KG1 (cell line): ENCODE measurements at regions not wholly inside any gene's neighbourhood (a gene's known extent, or its start where the extent isn't known, plus 50 kb on each side); places are given as distances from the start of the nearest gene placed in this dataset.
"Not testable (repeated sequence)": the region's sequence is repeated elsewhere in the genome, so short reads cannot be mapped to it uniquely, and the experiment has no call there.

ENCODE experiments used
- DNase-seq: peaks from one replicate; lab custom pipeline; 2025; lab: John Stamatoyannopoulos, UW

DNA sequence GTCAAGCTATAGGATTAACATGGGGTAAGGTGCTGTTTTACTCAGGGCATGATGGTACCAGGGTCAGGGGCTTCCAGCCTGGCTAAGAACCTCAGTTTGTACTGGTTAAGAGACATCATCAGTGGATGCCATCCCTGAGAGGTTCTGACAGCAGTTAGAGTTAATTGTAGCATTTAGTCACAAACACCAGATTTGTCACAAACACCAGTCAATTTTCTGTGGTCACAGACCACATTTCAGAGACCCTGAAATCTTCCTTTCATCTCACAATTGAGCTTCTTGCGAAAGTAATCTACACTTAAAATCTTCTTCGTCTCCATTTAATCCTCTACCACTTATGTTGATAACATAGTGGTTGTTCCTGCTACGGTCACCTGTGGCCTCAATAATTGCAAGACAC is 143.0 kb upstream of the EGLN3 start:
- DNase-seq: no peak

DNA sequence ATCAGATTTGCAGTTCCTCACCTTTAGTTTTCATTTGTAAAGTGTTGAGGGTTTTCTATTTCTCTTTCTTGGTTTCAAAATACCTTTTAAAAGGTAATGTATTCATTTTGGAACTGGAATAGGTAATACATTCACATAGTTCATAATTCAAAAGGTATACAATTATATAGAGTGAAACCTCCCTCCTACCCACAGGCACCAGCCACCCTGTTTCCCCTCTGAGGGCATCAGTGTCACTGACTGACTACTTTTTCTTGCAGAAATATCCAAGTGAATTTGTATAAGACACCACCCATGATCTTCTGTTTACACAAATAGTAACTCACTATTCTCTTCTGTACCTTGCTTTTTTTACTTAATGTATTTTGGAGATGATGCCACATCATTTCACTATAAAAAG is 139.6 kb upstream of the EGLN3 start:
- no peak for DNase-seq

DNA sequence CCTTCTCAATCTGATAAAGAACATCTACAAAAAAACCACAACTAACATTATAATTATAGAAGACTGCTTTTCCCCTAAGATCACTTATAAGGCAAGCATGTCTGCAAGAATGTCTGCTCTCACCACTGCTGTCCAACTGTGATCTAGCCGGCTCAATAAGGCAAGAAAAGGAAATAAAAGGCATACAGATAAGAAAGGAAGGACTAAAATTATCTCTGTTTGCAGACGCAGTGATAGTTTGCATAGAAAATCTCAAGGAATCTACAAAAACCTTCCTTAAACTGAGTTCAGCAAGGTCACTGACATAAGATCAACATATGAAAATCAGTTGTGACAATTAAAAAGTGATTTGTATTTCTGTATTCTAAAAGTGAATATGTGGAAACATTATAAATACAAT is 138.0 kb upstream of the EGLN3 start:
- DNase-seq: no peak

DNA sequence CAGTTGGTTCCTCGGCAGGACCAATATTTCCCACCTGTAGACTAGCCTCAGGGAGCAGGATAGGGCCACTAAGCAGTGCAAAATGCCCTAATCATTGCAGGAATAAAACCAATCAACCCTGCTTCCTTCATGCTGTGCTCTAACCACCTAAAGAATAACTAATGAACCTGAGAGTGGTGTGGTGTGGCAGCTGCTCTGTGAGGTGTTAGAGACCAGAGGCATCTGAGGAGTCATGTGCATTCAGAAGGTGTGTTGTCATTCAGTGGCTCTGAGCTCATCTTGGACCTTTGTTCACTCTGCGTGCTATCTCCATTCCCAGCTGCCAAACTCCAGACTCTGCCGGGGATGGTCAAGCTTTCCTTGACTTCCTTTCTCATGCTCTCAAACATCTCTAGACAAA is 136.7 kb upstream of the EGLN3 start:
- no peak for DNase-seq

DNA sequence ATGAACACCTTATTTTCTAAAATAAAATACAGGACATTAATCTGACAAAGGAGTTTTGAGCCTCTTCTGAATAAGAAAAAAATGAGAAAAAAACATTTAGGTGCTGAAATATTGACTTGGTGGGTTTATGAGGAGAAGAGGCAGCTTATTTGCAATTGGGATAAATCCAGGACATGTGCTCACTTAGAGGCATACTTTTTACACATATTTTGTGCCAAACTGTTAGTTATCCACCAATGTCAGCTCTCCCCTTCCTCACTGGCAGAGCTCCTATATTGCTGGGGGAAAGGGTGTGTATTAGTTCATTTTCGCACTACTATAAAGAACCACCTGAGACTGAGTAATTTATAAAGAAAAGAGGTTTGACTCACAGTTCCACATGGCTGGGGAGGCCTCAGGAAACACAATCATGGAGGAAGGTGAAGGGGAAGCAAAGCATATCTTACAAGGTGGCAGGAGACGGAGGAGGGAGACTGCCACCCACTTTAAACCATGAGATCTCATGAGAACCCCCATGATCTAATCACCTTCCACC is 135.4 kb upstream of the EGLN3 start:
- DNase-seq: no peak

DNA sequence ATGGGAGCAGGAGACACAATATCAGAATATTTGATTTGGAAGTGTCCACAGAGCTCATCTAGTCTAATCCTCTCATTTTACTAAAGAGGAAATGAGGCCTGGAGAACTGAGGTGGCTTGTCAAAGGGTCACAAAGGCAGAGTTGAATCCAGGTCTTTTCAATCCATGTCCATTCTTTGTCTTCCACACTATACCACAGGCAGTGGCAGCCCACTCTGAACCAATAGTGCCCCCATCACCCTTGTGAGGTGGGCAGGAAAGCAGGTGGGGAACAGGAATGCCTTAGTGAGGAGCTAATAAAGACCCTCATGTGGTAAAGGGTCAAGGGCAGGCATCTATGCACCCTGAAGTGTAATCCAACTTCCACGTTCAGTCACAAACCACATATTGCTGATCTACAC is 134.8 kb upstream of the EGLN3 start:
- no peak for DNase-seq

DNA sequence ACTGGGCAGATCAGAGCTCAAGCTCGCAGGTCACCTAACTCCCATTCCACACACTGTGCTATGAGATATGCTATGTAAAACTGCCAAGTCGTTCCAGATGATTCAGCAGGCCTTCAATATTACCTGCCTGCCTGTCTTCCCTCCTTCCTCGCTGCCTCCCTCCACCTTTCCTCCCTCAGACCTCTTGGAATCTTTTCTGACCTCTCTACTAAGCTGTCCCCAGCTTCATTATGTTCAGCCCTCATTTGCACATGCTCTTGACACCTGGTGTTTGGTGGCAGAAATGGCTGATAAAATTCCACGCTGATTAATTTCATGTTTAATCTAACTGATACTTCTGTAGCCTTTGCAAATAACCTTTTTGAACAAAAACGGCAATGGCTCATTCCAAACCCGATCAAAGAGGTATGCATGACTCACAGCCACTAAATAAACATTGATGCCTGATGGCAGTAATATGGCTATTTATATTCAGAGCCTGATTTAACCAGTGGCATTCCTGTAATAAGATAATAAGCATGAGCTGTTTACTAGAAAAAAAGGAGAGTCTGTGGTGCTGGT is 130.8 kb upstream of the EGLN3 start:
- no peak for DNase-seq

DNA sequence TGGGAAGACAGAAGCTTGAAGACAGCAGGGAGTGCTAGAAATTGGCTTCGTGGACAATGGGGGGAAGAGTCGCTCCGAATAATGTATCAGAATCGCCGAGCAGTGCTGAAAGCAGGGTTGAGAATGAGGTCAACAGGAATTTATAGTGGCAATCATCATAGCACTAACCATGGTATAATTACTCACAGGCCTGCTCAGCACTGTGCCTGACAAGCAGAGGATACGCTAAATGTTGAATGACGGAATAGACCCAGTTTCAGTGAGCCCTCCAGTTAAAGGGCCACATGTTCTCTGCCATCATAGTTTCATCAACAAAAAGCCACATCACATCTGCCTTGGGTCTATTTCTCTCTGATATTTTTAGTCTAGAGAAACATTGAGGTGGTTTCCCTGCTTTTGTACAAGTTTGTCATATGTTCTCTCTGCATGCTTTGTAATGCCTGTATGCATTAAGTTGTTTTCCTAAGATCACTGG is 130.3 kb upstream of the EGLN3 start:
- DNase-seq: no peak

DNA sequence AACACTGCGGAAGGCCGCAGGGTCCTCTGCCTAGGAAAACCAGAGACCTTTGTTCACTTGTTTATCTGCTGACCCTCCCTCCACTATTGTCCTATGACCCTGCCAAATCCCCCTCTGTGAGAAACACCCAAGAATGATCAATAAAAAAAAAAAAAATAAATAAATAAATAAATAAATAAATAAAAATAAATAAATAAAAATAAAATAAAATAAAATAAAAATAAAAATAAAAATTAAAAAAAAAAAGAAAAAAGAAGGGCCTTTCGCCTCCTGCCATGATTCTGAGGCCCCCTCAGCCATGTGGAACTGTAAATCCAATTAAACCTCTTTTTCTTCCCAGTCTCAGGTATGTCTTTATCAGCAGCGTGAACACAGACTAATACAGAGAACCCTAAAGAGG is 128.8 kb upstream of the EGLN3 start:
- DNase-seq: not testable (repeated sequence)

DNA sequence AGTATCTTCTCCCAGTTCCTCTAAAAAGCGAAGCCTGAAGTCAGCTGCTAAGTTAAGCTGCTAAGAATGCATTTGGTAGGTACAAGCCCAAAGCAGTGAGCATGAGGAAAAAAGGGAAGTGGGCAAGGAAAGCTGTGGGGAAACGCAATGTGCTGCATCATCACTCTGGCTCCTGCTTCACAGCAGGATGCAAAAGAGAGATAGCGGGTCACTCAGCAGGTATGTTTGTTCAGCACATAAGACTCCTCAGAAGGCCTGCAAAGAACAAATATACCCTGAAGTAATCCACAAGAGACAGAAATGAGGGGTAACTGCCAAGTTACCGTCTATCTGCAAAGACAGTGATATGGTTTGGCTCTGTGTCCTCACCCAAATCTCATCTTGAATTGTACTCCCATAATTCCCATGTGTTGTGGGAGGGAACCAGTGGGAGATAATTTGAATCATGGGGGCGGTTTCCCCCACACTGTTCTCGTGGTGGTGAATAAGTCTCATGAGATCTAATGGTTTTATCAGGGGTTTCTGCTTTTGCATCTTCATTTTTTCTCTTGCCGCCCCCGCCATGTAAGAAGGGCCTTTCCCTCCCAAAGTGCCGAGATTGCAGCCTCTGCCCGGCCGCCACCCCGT is 127.4 kb upstream of the EGLN3 start:
- DNase-seq: no peak

DNA sequence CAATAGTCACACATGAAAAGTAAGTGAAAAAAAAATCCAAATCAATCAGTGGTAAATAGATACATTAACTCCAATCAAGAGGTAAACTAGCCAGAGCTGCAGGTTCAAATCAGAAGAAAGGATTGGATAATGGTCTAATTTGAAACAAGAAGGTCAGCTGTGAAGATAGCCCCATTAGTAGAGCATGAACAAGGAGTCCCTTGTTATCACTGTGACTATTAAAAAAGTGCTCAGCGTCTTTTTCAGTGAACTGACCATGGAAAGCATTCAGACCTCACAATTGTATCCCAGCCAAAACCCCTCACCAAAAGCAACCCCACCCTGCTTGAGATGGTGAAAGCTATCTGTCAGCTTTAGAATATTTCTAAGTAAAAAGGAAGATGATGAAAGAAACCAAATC is 125.0 kb upstream of the EGLN3 start:
- DNase-seq: no peak

DNA sequence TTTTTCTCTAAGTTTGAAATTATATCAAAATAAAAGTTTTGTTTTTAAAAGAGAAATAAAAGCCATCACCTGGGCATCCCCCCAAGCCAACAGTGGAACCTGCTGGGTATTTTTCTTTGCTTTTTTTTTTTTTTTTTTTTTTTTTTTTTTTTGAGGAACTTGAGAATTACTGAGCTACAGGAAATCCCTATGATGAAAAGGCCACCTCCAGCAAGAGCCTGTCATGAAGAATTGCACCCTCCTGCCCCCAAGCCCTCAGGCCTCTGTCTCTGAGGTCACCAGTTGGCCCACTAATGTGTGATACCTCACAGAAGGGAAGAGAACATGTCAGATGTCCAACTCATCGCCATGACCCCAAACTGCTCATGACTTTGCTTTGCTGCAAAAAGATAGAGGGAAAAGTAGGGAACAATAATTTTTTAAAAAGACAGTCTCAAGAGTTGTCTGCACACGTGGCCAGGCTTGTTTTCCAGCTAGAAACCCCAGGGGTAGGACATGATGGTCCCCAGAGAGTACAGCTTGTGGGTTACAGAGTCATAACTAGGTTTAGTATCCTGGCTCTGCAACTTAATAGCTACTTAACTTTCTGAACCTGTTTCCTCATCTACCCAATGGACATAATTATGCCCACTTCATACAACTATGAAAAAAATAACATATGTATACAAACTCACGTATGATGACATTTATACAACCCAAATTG is 124.3 kb upstream of the EGLN3 start:
- DNase-seq: no peak

DNA sequence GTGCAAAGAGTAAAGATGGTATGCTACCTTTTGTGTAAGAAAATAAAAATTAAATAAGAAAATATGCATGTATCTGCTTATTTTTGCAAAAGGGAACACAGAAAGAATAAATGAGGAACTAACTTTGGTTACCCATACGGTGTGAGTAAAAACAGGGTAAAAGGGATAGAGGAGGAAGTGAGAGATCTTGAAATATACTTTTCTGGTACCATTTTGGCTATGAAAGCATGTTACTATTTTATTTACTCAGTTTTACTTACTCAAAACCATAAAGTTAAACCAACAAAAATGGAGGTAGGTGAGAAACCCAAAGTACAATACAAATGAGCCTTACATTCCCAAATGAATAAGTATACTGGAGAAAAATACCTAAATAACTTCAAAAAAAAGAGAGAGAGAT is 122.0 kb upstream of the EGLN3 start:
- DNase-seq: no peak

DNA sequence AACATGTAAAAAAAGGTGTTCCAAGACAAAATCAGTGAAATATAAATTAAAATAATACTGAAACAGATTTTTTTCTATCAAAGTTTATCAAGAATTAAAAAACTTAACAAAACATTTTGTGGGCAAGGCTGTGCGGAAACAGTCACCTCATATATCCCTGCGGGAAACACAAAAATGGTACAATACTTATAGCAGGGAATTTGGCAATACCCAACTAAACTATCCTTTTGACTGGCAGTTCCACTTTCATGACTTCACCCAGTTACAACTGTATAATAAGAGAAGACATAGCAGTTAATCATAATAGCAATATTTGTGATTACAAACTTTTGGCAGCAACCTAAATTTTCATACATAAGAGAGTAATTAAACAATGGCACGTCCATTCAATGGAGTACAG is 121.5 kb upstream of the EGLN3 start:
- no peak for DNase-seq

DNA sequence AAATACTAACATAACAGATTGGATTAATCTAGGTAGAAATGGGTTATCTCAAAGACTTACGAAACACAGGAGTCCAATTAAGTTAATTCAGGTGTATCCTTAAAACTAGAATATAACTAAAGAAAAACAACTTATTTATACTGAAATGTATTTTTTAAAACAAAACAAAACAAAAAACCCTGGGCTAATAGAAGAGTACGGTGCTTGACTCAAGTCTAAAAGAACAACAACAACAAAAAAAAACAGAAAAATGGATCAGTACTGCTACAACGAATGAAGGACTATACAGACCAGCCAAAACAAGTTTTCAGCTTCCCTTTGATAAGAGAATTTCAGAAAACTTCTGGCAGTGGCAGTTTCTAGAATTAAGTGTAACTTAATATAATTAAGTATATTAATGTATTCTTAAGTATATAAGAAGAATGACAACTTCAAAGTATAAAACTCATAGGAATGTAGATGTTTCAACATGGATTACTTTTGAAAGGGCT is 120.1 kb upstream of the EGLN3 start:
- DNase-seq: no peak

DNA sequence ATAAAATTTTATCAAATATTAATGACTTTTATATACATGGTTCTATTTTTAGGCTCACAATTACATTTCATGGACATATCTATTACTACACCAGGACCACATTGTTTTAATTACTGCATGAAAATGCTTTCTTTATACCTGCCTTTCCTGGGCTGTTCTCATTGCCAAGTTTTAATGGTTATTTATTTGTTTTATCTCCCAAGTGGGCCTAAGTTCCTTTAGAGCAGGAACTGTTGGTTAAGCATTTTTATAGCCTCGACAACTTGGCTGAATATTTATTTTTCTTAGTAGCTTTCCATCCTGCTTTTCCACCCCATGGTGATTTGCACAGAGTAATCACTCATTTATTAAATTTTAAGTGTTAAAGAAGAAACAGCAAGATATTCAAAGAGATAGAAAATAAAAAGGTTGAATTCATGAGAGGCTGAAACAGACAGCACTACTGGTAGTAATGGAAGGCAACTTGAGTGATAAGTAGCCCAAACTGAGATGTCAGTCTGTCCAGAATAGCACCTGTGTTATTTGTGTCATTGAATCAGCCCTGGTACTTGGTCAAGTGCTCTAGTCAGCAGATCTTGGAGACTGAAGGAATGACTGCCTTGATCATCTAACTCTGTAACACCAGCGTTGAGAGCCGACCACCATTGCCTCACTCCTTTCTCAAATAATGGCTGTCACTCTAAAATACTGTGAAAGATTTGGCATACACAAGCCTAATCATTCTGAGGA is 119.1 kb upstream of the EGLN3 start:
- no peak for DNase-seq

DNA sequence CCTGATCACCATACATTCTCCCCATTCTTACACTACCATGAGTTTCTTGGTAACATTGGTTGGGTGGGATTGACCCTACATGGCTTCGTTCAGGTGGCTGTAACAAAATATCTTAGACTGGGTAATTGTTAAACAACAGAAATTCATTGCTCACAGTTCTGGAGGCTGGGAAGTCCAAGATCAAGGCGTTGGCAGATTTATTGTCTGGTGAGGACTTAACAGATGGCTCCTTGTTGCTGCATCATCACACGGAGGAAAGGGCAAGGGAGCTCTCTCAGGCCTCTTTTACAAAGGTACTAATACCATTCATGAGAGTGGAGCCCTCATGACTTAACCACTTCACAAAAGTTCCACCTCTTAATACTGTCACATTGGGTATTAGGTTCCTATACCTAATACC is 116.7 kb upstream of the EGLN3 start:
- no peak for DNase-seq

DNA sequence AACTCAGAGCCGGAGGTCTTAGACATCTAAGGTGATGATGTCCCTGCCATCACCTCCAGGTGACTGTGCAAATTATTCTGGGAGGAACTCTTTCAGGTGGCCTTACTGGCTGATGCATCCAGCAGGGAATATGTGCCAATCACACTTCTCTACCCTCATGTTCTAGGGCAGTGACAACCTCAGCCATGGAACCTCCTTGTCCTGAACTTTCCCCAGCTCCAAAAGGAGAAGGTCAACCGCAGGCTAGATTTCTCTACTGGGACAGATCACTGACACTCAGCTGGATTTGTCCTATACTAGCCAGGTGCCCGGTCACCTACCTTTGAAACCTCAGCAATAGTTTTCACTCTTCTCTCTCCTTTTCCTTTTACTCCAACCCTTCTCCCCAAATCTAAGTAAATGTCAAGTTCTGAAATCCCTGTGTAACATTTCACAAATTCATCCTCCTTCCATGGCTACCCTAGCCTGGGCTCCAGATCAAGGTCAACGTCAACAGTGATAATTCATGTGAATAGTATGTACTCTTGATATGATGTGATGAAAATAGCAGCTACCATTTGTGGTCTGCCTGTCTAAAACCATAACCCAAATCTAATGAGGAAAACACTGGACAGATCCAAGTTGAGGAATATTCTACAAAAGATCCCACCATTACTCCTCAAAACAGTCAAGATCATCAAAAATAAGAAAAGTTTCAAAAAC is 115.0 kb upstream of the EGLN3 start:
- no peak for DNase-seq

DNA sequence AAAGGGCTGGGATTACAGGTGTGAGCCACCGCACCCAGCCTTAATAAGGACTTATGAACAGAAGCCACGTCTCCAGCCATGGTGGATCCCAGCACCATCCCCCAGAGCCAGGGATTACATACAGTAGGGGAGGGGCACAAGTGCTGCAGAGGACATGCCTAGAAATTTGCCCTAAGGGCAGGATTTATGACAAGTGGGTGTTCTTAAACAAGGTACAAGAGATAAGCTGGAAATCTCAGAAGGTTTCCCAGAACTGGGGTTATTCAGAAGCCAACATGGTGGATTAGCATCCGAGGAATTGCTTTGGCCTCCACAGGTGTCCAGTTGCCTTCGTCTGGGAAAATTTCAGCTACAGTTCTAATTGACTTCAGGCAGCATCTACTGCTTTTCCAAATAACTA is 114.4 kb upstream of the EGLN3 start:
- no peak for DNase-seq

DNA sequence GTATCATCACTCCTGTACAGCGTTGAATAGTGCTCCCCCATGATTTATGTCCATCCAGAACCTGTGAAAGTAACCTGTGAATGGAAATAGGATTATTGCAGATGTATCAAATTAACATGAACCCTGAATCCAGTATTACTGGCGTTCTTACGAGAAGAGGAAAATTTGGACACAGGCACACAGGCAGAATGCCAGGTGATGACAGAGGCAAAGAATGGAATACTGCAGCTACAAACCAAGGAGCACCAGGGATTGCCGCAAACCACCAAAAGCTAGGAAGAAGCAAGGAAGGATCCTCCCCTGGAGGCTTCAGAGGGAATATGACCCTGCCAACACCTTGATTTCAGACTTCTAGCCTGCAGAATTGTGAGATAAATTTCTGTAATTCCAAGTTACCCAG is 113.5 kb upstream of the EGLN3 start:
- no peak for DNase-seq

DNA sequence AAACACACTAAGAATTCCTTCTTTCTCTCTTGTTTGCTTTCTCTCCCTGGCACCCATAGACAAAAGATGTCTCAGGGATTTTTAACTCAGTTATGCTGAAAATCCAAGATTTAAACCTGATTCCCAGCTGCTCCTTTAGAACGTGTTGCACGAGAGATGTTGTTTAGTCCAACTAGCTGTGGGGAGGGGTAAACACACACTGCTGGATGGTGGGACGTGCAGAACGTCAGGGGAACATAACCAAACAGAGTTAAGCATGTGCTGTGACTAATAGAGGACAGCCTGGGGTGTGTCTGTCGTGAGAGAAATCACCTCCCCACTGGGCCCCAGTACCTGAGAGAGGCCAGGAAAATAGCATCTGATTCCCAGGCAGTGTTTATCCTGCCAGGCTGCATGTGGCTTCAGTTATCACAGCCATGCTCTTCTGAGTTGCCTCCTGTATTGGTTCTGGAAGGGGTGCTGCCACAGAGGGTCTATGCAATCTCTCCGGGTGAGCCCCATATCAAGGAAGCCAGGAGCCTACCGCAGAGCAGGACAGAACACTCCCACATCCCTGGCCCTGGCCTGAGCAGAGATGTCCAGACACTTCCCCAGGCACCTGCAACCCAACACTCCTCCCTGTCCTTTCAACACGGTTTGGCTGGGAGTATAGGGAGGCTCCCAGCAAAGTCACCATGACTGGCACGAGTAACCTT is 112.7 kb upstream of the EGLN3 start:
- DNase-seq: no peak
